ENCODE measurements at regions not wholly inside any gene's neighbourhood (a gene's known extent, or its start where the extent isn't known, plus 50 kb on each side); places are given as distances from the start of the nearest gene placed in this dataset.

- no peak for TF ChIP-seq CTCF (IDR thresholded peaks at IDR 0.05)
- no peak for TF ChIP-seq EZH2 (IDR thresholded peaks at IDR 0.05; ENCODE audit: borderline replicate concordance, insufficient read depth, low read depth, low read length, poor library complexity, severe bottlenecking)
Measured at GRCh38 chr2:161033059-161033660, 127.1 kb upstream of the TANK start.

Measured in B cell (primary cell).